Neural cell (in vitro differentiated cells): ENCODE measurements at regions not wholly inside any gene's neighbourhood (a gene's known extent, or its start where the extent isn't known, plus 50 kb on each side); places are given as distances from the start of the nearest gene placed in this dataset.

Source experiments
- H2AFZ ChIP-seq: fragments of 200-600, 300-800 bp; sonication (generic), shearing (Covaris generic); 2 replicates; pipeline ENCODE4 v1.6.0; 2014; ENCODE audit warnings: low read depth, mild to moderate bottlenecking, antibody characterized with exemption, low read length, moderate library complexity
- H3F3A ChIP-seq: fragments of 200-600 bp; shearing (Covaris generic); 2 replicates; pipeline ENCODE4 v1.6.1; 2016; ENCODE audit warnings: mild to moderate bottlenecking, moderate library complexity, mixed read lengths, antibody characterized with exemption, low read length; ENCODE audit not compliant: insufficient read depth, poor library complexity, severe bottlenecking
- H3K27ac ChIP-seq: fragments of 200-600, 300-800 bp; sonication (generic), shearing (Covaris generic); 2 replicates; pipeline ENCODE4 v1.5.1; 2014; ENCODE audit warnings: mild to moderate bottlenecking, low read length, moderate library complexity
- H3K27me3 ChIP-seq: fragments of 300-800, 200-600 bp; sonication (generic), shearing (Covaris generic); 2 replicates; pipeline ENCODE4 v1.6.0; 2014; ENCODE audit warnings: mild to moderate bottlenecking, low read depth, low read length, moderate library complexity; ENCODE audit not compliant: insufficient read depth
- H3K36me3 ChIP-seq: fragments of 300-800, 200-600 bp; sonication (generic), shearing (Covaris generic); 2 replicates; pipeline ENCODE4 v1.5.1; 2014; ENCODE audit warnings: mild to moderate bottlenecking, antibody characterized with exemption, low read length, moderate library complexity; ENCODE audit not compliant: insufficient read depth
- H3K4me2 ChIP-seq: fragments of 300-800, 200-600 bp; sonication (generic), shearing (Covaris generic); 2 replicates; pipeline ENCODE4 v1.6.0; 2014; ENCODE audit warnings: mild to moderate bottlenecking, low read length
- H3K4me3 ChIP-seq: fragments of 300-800, 200-600 bp; sonication (generic), shearing (Covaris generic); 2 replicates; pipeline ENCODE4 v1.5.1; 2014; ENCODE audit warnings: mild to moderate bottlenecking, low read length, moderate library complexity
- H3K79me2 ChIP-seq: fragments of 200-600 bp; shearing (Covaris generic); replicated peaks from 2 replicates; pipeline ENCODE4 v1.6.0; 2014; ENCODE audit warnings: mild to moderate bottlenecking, low read length, moderate library complexity; ENCODE audit not compliant: insufficient read depth
- H3K9ac ChIP-seq: fragments of 300-800, 200-600 bp; sonication (generic), shearing (Covaris generic); 2 replicates; pipeline ENCODE4 v1.6.1; 2016; ENCODE audit warnings: mild to moderate bottlenecking, low read length, mixed read lengths
- H3K9me2 ChIP-seq: fragments of 200-600 bp; shearing (Covaris generic); 2 replicates; pipeline ENCODE4 v1.6.1; 2016; ENCODE audit warnings: mild to moderate bottlenecking, low read length, mixed read lengths; ENCODE audit not compliant: insufficient read depth
- H3K9me3 ChIP-seq: fragments of 200-600, 300-800 bp; sonication (generic), shearing (Covaris generic); 2 replicates; pipeline ENCODE4 v1.6.1; 2016; ENCODE audit warnings: mild to moderate bottlenecking, mixed run types, low read length, moderate library complexity, mixed read lengths
- H4K20me1 ChIP-seq: fragments of 200-600 bp; shearing (Covaris generic); 2 replicates; pipeline ENCODE4 v1.6.1; 2016; ENCODE audit warnings: mild to moderate bottlenecking, mixed run types; ENCODE audit not compliant: insufficient read depth
- CTCF ChIP-seq: fragments of 450-650 bp; IDR thresholded peaks from 2 replicates; pipeline ENCODE4 v1.5.1; 2014; ENCODE audit warnings: antibody characterized with exemption, mild to moderate bottlenecking, moderate library complexity; ENCODE audit not compliant: poor library complexity, severe bottlenecking
- EZH2 ChIP-seq: fragments of 200-600, 300-800 bp; shearing (Covaris generic), sonication (generic); IDR thresholded peaks from 2 replicates; pipeline ENCODE4 v1.6.1; 2014; ENCODE audit warnings: antibody characterized with exemption, low read length, borderline replicate concordance, mild to moderate bottlenecking; ENCODE audit not compliant: insufficient read depth, poor library complexity, severe bottlenecking
- MXI1 ChIP-seq: fragments of 450-650 bp; conservative IDR thresholded peaks from 2 replicates; pipeline ENCODE4 v1.6.1; 2014; ENCODE audit warnings: antibody characterized with exemption, mild to moderate bottlenecking; ENCODE audit not compliant: poor library complexity, severe bottlenecking
- RAD21 ChIP-seq: fragments of 450-650 bp; conservative IDR thresholded peaks from 2 replicates; pipeline ENCODE4 v1.6.1; 2014; ENCODE audit warnings: antibody characterized with exemption, mild to moderate bottlenecking, moderate library complexity
- REST ChIP-seq: IDR thresholded peaks from 2 replicates; pipeline ENCODE4 v1.6.1; 2012; ENCODE audit warnings: borderline replicate concordance
- SMC3 ChIP-seq: fragments of 450-650 bp; conservative IDR thresholded peaks from 2 replicates; pipeline ENCODE4 v1.6.1; 2014; ENCODE audit warnings: antibody characterized with exemption, mild to moderate bottlenecking, moderate library complexity; ENCODE audit not compliant: poor library complexity
- TAF1 ChIP-seq: IDR thresholded peaks from 2 replicates; pipeline ENCODE4 v1.6.1; 2012; ENCODE audit warnings: low read depth

GRCh38 chr3:182709306-182709705 lies 84.0 kb upstream of the ATP11B start:
- H3F3A ChIP-seq, result no peaks in the 10 kb centered on the region
- H3K4me3 ChIP-seq, result no peak overlapping the region
- H3K9me2 ChIP-seq, result no peaks in the 10 kb centered on the region
- H2AFZ ChIP-seq, result no peak overlapping the region
- no peaks in the 10 kb centered on the region for H3K9me3 ChIP-seq
- TF ChIP-seq CTCF, result no peak
- no peak for TF ChIP-seq REST
- no peak for TF ChIP-seq EZH2
- TF ChIP-seq RAD21, result no peak
- no peak for TF ChIP-seq MXI1
- no peak for TF ChIP-seq TAF1
- H4K20me1 ChIP-seq, result no peaks in the 10 kb centered on the region
- H3K4me2 ChIP-seq, result no peak overlapping the region
- H3K27ac ChIP-seq, result no peak overlapping the region
- no peaks in the 10 kb centered on the region for H3K36me3 ChIP-seq
- no peaks in the 10 kb centered on the region for H3K27me3 ChIP-seq
- no peak overlapping the region for H3K9ac ChIP-seq
- H3K79me2 ChIP-seq, result no peaks in the 10 kb centered on the region

GRCh38 chr3:182710557-182711157 lies 82.6 kb upstream of the ATP11B start:
- Histone ChIP-seq H3K27ac (no peak overlapping the region), H3K4me2 (no peak overlapping the region), H3K79me2 (no peaks in the 10 kb centered on the region), H3K9ac (no peak overlapping the region), H3K9me3 (no peaks in the 10 kb centered on the region), H3K4me3 (no peak overlapping the region), H3K36me3 (no peaks in the 10 kb centered on the region), H3K9me2 (no peaks in the 10 kb centered on the region), H3K27me3 (no peaks in the 10 kb centered on the region), H3F3A (no peaks in the 10 kb centered on the region), H4K20me1 (no peaks in the 10 kb centered on the region), H2AFZ (no peak overlapping the region)
- TF ChIP-seq SMC3 (no peak), CTCF (peak; percentile 53)
